ENCODE measurements at regions not wholly inside any gene's neighbourhood (a gene's known extent, or its start where the extent isn't known, plus 50 kb on each side); places are given as distances from the start of the nearest gene placed in this dataset.

GRCh38 chr14:48527832-48528231 is 852.4 kb upstream of the MDGA2 start:
- DNase-seq (ENCODE audit: extremely low read depth, low read depth): no peak
- no peak for TF ChIP-seq CTCF (IDR thresholded peaks at IDR 0.05; ENCODE audit: low read depth, low read length, missing control alignments)
- no peak overlapping the region for H3K4me3 ChIP-seq (replicated peaks; ENCODE audit: low read depth, low read length)

GRCh38 chr14:48526307-48526706 is 850.9 kb upstream of the MDGA2 start:
- no peak for DNase-seq (ENCODE audit: extremely low read depth, low read depth)
- TF ChIP-seq CTCF (IDR thresholded peaks at IDR 0.05; ENCODE audit: low read depth, low read length, missing control alignments): no peak
- H3K4me3 ChIP-seq (replicated peaks; ENCODE audit: low read depth, low read length): no peak overlapping the region

DNA sequence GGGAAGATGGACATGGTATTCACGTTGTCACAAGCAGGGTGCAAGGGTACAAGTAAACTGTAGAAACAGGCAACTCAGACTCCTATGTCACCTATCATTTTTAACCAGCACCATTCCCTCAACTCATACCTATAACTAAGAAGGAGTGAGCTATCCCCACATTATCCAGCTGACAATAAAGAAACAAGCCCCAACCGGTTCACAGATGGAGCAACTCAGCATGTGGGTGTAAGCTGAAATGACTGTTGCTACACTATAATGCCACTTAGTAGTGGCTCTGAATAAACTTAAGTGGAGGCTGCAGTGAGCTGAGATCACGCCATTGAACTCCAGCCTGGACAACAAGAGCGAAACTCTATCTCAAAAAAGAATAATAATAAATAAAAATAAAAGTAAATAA is 829.5 kb upstream of the MDGA2 start:
- H3K4me3 ChIP-seq (replicated peaks; ENCODE audit: low read depth, low read length): no peak overlapping the region
- no peak for TF ChIP-seq CTCF (IDR thresholded peaks at IDR 0.05; ENCODE audit: low read depth, low read length, missing control alignments)
- no peak for DNase-seq (ENCODE audit: extremely low read depth, low read depth)

DNA sequence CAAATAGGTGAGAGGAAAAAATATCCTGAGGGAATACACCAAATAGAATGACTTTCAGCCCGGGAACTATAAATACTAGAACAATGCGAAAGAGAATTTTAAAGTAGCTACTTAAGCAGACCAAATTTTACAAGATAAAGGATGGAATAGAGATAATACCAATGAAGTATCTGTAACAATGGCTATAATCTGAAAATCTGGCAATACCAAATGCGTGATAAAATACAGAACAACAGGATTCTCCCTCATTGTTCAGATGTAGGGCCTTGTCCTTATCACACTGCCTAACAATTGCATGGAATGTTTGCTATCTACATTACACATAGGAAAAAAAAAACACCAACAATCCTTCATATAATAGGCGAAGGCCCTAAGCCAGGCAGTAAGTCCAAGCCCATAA is 815.4 kb upstream of the MDGA2 start:
- no peak for TF ChIP-seq CTCF (IDR thresholded peaks at IDR 0.05; ENCODE audit: low read depth, low read length, missing control alignments)
- no peak for DNase-seq (ENCODE audit: extremely low read depth, low read depth)
- H3K4me3 ChIP-seq (replicated peaks; ENCODE audit: low read depth, low read length): no peak overlapping the region

DNA sequence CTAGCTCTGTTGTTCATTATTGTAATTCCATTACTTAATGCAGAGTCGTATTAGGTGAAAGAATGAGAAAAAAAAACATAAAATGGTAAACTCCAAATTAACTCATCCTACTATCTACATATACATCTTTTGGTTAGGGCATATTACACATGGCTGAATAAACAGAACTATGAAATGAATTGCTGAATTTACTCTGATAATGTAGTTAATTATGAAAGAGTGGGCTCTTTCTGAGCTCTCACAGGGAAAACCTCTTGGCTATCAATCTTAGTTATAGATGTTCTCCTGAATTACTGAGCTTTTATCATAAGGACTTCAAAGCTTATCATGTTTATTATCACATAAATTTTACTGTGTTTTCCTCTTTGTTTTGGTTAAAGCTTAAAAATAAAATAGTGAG is 798.5 kb upstream of the MDGA2 start:
- no peak for TF ChIP-seq CTCF (IDR thresholded peaks at IDR 0.05; ENCODE audit: low read depth, low read length, missing control alignments)
- no peak for DNase-seq (ENCODE audit: extremely low read depth, low read depth)
- no peak overlapping the region for H3K4me3 ChIP-seq (replicated peaks; ENCODE audit: low read depth, low read length)

- no peak overlapping the region for H3K4me3 ChIP-seq (replicated peaks; ENCODE audit: low read depth, low read length)
- no peak for DNase-seq (ENCODE audit: extremely low read depth, low read depth)
- no peak for TF ChIP-seq CTCF (IDR thresholded peaks at IDR 0.05; ENCODE audit: low read depth, low read length, missing control alignments)
Observed at GRCh38 chr14:48456051-48456450, 780.6 kb upstream of the MDGA2 start.

GRCh38 chr14:48454887-48455286 is 779.5 kb upstream of the MDGA2 start:
- TF ChIP-seq CTCF (IDR thresholded peaks at IDR 0.05; ENCODE audit: low read depth, low read length, missing control alignments): no peak
- H3K4me3 ChIP-seq (replicated peaks; ENCODE audit: low read depth, low read length): no peak overlapping the region
- DNase-seq (ENCODE audit: extremely low read depth, low read depth): no peak
